OCI-LY7 (cell line): ENCODE measurements at regions not wholly inside any gene's neighbourhood (a gene's known extent, or its start where the extent isn't known, plus 50 kb on each side); places are given as distances from the start of the nearest gene placed in this dataset.

Source experiments
- BruUV-seq: library from RNA; stranded (reverse); fragments of 400-500 nt; replicated peaks from 2 replicates; lab custom pipeline; 2021; lab: Mats Ljungman, UMichigan
- CTCF ChIA-PET: fragments of 300-600 bp; sonication (Branson Sonifier 250); formaldehyde crosslinking; loops from one replicate; lab custom pipeline; 2022; ENCODE audit warnings: antibody characterized with exemption; ENCODE audit not compliant: unreplicated experiment; lab: Charles Lee
- POLR2A ChIA-PET: fragments of 300-600 bp; sonication (Branson Sonifier 250); formaldehyde crosslinking; loops from one replicate; lab custom pipeline; 2022; ENCODE audit warnings: antibody characterized with exemption; lab: Charles Lee
- DNase-seq: peaks from one replicate; pipeline ENCODE4 v3.0.0-alpha.2; 2015; ENCODE audit warnings: low spot score
- H2AFZ ChIP-seq: fragments of 200-600 bp; sonication (generic), shearing (Covaris generic); 2 replicates; pipeline ENCODE4 v1.6.1; 2014; ENCODE audit warnings: mild to moderate bottlenecking, antibody characterized with exemption, low read length, moderate library complexity
- H3K27ac ChIP-seq: fragments of 200-600 bp; sonication (generic); 2 replicates; pipeline ENCODE4 v1.5.1; 2014; ENCODE audit warnings: mixed run types, low read depth, mild to moderate bottlenecking, moderate library complexity, low read length, inconsistent platforms; ENCODE audit not compliant: poor library complexity, severe bottlenecking
- H3K36me3 ChIP-seq: fragments of 200-600 bp; sonication (generic); 2 replicates; pipeline ENCODE4 v1.6.1; 2014; ENCODE audit warnings: mild to moderate bottlenecking, antibody characterized with exemption, low read length, moderate library complexity, mixed read lengths; ENCODE audit not compliant: insufficient read depth
- H3K4me1 ChIP-seq: fragments of 200-600 bp; sonication (generic); 2 replicates; pipeline ENCODE4 v1.5.1; 2014; ENCODE audit warnings: mild to moderate bottlenecking, low read length; ENCODE audit not compliant: insufficient read depth, poor library complexity, severe bottlenecking
- H3K4me2 ChIP-seq: fragments of 200-600 bp; sonication (generic); 2 replicates; pipeline ENCODE4 v1.6.1; 2014; ENCODE audit warnings: mild to moderate bottlenecking, low read length
- H3K4me3 ChIP-seq: fragments of 200-600 bp; sonication (generic); 2 replicates; pipeline ENCODE4 v1.5.1; 2014; ENCODE audit warnings: mild to moderate bottlenecking, low read depth, low read length; ENCODE audit not compliant: poor library complexity, severe bottlenecking
- H3K79me2 ChIP-seq: fragments of 200-600 bp; sonication (generic); 2 replicates; pipeline ENCODE4 v1.6.1; 2016; ENCODE audit warnings: low read depth, mild to moderate bottlenecking, low read length, moderate library complexity, mixed read lengths; ENCODE audit not compliant: insufficient read depth
- H3K9me2 ChIP-seq: fragments of 200-600 bp; sonication (generic); 2 replicates; pipeline ENCODE4 v1.6.1; 2016; ENCODE audit warnings: mild to moderate bottlenecking, low read length, mixed read lengths; ENCODE audit not compliant: insufficient read depth
- H3K9me3 ChIP-seq: fragments of 200-600 bp; sonication (generic); 2 replicates; pipeline ENCODE4 v1.6.1; 2014; ENCODE audit warnings: mild to moderate bottlenecking, mixed run types, low read length, mixed read lengths
- H4K20me1 ChIP-seq: fragments of 200-600 bp; sonication (generic); 2 replicates; pipeline ENCODE4 v1.6.1; 2014; ENCODE audit warnings: mild to moderate bottlenecking, antibody characterized with exemption, low read length, moderate library complexity, mixed read lengths; ENCODE audit not compliant: insufficient read depth
- EZH2phosphoT487 ChIP-seq: fragments of 200-600 bp; sonication (generic); IDR thresholded peaks from 2 replicates; pipeline ENCODE4 v1.6.1; 2018; ENCODE audit warnings: low read depth, borderline replicate concordance, mild to moderate bottlenecking, mixed run types, antibody characterized with exemption, low read length, moderate library complexity, mixed read lengths
- intact Hi-C: fragments of 100-400 bp; cut with micrococcal nuclease; formaldehyde crosslinking; loops from one replicate; pipeline ENCODE4 v1.10.0; 2022; ENCODE audit not compliant: unreplicated experiment
- TF ChIP-seq, protein P1 (sequence below): fragments of 200-600 bp; sonication (generic); conservative IDR thresholded peaks from 2 replicates; pipeline ENCODE4 v1.5.1; 2014; ENCODE audit warnings: mild to moderate bottlenecking, antibody characterized with exemption, low read length, moderate library complexity, mixed read lengths

DNA sequence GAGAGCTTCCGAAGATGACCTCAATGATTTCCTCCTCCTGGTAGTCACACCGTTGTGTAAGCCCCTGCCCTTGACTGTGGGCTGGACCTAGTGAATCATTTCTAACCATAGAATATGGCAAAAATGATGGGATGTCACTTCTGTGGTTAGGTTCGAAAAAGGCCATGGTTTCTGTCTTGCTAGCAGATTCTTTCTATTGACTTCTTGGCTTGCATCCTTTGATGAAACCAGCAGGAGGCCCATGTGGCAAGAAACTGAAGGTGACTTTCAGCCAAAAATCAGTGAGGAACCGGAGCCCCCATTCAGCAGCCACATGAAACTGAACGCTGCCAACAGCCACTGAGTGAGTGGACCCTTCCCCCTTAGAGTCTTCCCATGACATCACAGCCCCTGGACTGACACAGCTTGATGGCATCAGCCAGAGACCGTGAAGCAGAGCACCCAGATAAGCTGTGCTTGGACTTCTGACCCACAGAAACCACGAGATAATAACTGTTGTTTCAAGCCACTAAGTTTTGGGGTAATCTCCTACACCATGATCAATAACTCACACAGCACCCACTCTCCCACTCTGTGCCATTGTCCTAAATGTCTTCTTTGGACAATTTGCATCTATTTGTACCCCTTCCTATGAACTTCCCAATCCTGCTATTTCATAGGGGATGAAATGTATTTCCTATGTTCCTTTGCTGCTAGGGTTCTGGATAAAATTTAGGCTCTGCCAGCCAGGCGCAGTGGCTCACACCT is 148.0 kb upstream of the STX18 start:
- DNase-seq: no peak
- no peaks in the 10 kb centered on the region for H3K4me1 ChIP-seq
- BruUV-seq: no TSS peak
- no peak overlapping the region for H3K27ac ChIP-seq
- no peaks in the 10 kb centered on the region for H3K79me2 ChIP-seq
- intact Hi-C loops: no loop called here
- H3K9me2 ChIP-seq: no peaks in the 10 kb centered on the region
- TF ChIP-seq, protein P1, sequence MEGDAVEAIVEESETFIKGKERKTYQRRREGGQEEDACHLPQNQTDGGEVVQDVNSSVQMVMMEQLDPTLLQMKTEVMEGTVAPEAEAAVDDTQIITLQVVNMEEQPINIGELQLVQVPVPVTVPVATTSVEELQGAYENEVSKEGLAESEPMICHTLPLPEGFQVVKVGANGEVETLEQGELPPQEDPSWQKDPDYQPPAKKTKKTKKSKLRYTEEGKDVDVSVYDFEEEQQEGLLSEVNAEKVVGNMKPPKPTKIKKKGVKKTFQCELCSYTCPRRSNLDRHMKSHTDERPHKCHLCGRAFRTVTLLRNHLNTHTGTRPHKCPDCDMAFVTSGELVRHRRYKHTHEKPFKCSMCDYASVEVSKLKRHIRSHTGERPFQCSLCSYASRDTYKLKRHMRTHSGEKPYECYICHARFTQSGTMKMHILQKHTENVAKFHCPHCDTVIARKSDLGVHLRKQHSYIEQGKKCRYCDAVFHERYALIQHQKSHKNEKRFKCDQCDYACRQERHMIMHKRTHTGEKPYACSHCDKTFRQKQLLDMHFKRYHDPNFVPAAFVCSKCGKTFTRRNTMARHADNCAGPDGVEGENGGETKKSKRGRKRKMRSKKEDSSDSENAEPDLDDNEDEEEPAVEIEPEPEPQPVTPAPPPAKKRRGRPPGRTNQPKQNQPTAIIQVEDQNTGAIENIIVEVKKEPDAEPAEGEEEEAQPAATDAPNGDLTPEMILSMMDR: no peak
- no peak overlapping the region for H3K4me2 ChIP-seq
- no peak overlapping the region for H3K4me3 ChIP-seq
- H3K36me3 ChIP-seq: peaks cover 10% of the 10 kb centered on the region
- H3K9me3 ChIP-seq: no peaks in the 10 kb centered on the region
- no peaks in the 10 kb centered on the region for H4K20me1 ChIP-seq
- no peak overlapping the region for H2AFZ ChIP-seq
- POLR2A ChIA-PET: no interaction called here
- CTCF ChIA-PET: no interaction called here

DNA sequence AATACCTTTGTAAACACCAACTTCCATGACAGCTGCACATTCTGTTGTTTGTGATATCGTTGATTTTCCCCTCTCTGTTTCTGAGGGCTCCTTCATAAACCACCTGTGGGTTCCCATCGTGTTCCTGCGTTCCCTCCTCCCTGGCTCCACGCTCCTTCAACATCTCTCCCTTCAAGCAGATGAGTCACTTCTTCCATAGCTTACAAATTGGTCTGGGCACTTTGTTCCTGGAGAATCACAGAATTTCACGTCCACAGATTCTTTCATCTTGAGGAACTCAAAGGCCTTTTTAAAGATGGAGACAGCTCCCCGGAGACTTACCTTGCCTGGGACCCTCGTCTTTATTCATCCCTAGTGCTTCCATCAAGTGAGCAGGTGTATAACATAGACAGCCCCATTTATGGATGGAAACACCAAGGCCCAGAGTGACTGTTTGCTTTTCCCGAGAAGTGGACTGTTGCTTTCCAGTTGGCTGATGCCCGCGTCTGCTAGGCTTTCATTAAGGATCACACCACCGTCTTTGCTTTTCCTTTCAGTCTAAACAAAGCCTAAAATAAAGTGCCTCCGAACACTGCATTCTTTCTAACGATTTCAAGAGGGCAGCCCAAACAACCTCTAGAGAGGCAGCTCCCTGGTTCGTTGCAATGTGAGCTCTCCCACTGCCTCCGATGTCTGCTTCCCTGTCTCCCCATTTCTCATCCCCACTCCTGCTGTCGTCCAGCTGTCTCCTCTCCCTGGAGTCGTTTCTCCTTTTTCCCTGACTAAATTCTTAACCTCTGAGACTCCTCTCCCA is 146.3 kb upstream of the STX18 start:
- no peak overlapping the region for H3K4me2 ChIP-seq
- no peaks in the 10 kb centered on the region for H3K4me1 ChIP-seq
- no peaks in the 10 kb centered on the region for H3K9me2 ChIP-seq
- H3K4me3 ChIP-seq: no peak overlapping the region
- intact Hi-C loops: no loop called here
- BruUV-seq: no TSS peak
- H4K20me1 ChIP-seq: no peaks in the 10 kb centered on the region
- H3K27ac ChIP-seq: no peak overlapping the region
- POLR2A ChIA-PET: interaction anchor here (0.8 kb wide), 1 partner anchor 23 kb away, joined by 3 read pairs; no protein-coding TSS in a partner anchor
- peaks cover 10% of the 10 kb centered on the region for H3K36me3 ChIP-seq
- H2AFZ ChIP-seq: no peak overlapping the region
- no peak for DNase-seq
- no peaks in the 10 kb centered on the region for H3K9me3 ChIP-seq
- H3K79me2 ChIP-seq: no peaks in the 10 kb centered on the region
- TF ChIP-seq, protein P1: no peak
- no peak for TF ChIP-seq EZH2phosphoT487
- CTCF ChIA-PET: no interaction called here

DNA sequence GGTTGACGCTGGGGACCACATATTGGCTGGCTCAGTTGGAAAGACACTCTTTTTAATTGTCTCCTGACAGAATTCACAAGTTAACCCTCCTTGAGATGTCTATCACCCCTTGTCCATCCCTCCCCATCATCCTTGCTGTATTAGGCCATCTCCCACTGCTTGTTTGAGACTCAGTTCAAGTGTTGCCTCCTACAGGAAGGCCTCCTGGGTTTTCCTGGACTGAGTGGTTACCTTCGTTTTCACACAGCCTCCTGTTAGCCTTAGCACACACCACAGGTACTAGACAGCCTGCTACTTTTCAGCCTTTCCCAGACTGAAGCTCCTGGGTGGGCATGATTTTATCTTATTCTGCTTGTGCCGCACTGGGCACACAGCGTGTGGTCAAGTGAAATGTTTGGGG is 145.3 kb upstream of the STX18 start:
- ChIA-PET POLR2A (no interaction called here), CTCF (no interaction called here)
- DNase-seq: no peak
- Histone ChIP-seq H3K4me1 (no peaks in the 10 kb centered on the region), H3K4me2 (no peak overlapping the region), H3K27ac (no peak overlapping the region), H4K20me1 (no peaks in the 10 kb centered on the region), H3K4me3 (no peak overlapping the region), H3K36me3 (peaks cover 10% of the 10 kb centered on the region), H3K9me3 (no peaks in the 10 kb centered on the region), H3K9me2 (no peaks in the 10 kb centered on the region), H3K79me2 (no peaks in the 10 kb centered on the region), H2AFZ (no peak overlapping the region)
- intact Hi-C loops: no loop called here
- no TSS peak for BruUV-seq
- no peak for TF ChIP-seq EZH2phosphoT487
- TF ChIP-seq, protein P1: no peak
